ENCODE measurements at regions not wholly inside any gene's neighbourhood (a gene's known extent, or its start where the extent isn't known, plus 50 kb on each side); places are given as distances from the start of the nearest gene placed in this dataset.

DNA sequence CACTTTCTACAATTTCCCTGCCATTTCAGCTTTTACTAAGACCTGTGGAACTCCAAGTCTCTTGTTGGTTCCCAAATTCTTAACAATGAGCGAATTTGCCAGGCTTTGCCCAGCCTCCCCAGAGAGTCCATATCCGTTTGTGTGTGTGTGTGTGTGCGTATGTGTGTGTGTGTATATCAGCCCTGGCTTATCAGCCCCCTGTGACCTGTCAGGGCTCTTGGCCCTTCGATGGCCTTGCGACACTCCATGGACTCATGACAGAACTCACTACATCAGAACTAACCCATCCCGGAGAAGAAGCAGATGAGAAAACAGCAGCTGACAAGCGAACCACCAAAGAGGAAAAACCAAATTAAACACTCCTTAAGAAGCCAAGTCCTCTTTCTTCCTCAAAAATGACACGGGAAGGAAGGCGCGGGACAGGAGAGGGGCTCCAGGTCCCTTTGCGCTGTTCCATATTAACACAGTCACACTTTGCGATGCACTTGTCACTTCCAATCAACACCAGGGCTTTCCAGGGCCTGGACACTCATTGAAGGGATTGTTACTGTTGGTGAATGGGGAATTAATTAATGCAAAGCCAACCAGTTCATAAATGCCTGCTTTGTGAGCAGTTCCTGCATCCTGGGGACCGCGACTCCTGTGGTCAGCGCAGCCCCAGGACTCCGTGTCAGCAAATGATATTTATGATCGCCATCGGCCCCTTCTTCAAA lies 524.0 kb downstream of the CD83 start:
- Histone ChIP-seq H3K4me3 (ENCODE audit: low read depth, low read length) (no peak overlapping the region), H3K36me3 (ENCODE audit: insufficient read depth) (no peaks in the 10 kb centered on the region), H3K27ac (ENCODE audit: low read depth) (no peak overlapping the region), H3K4me1 (ENCODE audit: insufficient read depth) (no peaks in the 10 kb centered on the region)
- WGBS, result 96% methylated on average over 18 of the region's 18 CpGs
- no peak for DNase-seq (ENCODE audit: extremely low spot score)

DNA sequence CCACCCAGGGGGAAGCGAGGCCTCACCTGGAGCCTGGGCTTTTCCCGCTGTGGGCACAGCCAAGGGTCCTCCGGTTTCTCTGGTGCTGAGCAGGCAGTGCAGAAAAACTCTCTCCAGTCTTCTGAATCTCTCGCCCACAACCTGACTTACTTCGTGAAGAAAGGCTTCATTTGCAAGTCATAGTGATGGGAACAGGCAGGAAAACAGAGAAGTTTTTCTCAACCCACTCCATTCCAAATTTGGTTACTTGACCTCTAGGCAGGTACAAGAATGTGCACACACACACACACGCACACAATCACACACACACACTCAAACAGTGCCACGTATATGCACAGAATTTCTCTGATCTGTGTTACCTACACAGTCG lies 524.5 kb downstream of the CD83 start:
- 95% methylated on average over 8 of the region's 8 CpGs for WGBS
- Histone ChIP-seq H3K4me1 (ENCODE audit: insufficient read depth) (no peaks in the 10 kb centered on the region), H3K27ac (ENCODE audit: low read depth) (no peak overlapping the region), H3K36me3 (ENCODE audit: insufficient read depth) (no peaks in the 10 kb centered on the region), H3K4me3 (ENCODE audit: low read depth, low read length) (no peak overlapping the region)
- no peak for DNase-seq (ENCODE audit: extremely low spot score)

DNA sequence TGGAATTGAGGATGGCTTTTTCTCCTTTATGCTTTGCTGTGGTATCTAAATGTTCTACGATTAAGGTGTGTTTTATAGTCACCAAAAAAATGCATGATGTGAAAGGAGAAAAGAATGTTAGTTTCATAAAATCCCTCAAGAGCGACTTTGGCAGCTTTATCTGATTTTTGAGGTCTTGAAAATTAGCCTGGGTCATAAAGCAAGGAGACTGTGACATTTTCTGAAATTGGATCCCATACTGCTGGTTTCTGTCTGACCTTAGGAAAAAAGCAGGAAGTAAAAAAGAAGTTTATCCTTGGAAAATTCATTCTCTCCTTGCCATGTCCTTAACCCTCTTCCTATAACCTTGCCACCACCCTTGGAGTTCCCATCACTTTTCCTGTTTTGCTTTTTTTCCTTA lies 525.3 kb downstream of the CD83 start:
- 82% methylated on average over 2 of the region's 2 CpGs for WGBS
- H3K36me3 ChIP-seq (ENCODE audit: insufficient read depth), result no peaks in the 10 kb centered on the region
- no peak overlapping the region for H3K27ac ChIP-seq (ENCODE audit: low read depth)
- H3K4me1 ChIP-seq (ENCODE audit: insufficient read depth), result no peaks in the 10 kb centered on the region
- DNase-seq (ENCODE audit: extremely low spot score), result no peak
- no peak overlapping the region for H3K4me3 ChIP-seq (ENCODE audit: low read depth, low read length)

DNA sequence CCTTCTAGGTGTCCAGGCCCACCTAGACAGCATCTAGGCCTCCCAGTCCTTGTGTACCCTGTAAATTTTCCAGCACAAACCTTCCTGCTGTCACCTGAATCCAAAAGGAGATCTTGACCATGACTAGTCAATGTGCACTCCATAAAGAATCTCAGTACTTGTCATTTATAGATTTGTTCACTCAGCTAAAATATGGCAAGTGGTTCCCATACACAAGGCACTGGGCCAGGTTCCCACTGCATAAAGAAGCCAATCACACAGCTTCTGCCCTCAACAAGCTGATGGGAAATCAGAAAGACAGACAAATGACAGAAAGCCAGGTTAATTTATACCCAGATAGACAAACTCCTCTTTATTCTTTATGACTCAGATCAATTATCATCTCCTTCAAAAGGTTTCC lies 526.8 kb downstream of the CD83 start:
- no peak for DNase-seq (ENCODE audit: extremely low spot score)
- H3K27ac ChIP-seq (ENCODE audit: low read depth), result no peak overlapping the region
- H3K4me1 ChIP-seq (ENCODE audit: insufficient read depth), result no peaks in the 10 kb centered on the region
- no peaks in the 10 kb centered on the region for H3K36me3 ChIP-seq (ENCODE audit: insufficient read depth)
- no peak overlapping the region for H3K4me3 ChIP-seq (ENCODE audit: low read depth, low read length)

DNA sequence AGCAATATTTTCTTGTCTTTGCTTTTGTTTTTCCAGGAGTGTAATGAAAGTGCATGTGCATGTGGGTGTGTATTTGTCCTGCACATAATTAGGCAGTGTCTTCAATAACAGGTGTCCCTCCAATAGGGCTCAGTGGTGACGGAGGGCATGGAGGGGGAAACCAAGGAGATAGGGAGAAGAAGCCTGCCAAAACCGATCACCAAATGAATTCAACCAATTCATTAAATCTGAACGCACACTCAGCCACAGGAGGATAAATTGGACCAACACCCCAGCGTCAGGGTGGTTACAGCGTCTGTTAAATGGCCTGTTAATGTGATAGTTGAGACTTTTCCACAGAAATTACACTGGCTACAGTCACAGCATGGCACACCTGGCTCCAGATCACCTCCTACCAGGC lies 527.6 kb downstream of the CD83 start:
- no peak overlapping the region for H3K4me3 ChIP-seq (ENCODE audit: low read depth, low read length)
- no peaks in the 10 kb centered on the region for H3K36me3 ChIP-seq (ENCODE audit: insufficient read depth)
- H3K27ac ChIP-seq (ENCODE audit: low read depth), result no peak overlapping the region
- no peaks in the 10 kb centered on the region for H3K4me1 ChIP-seq (ENCODE audit: insufficient read depth)
- WGBS, result 93% methylated on average over 5 of the region's 5 CpGs
- no peak for DNase-seq (ENCODE audit: extremely low spot score)

DNA sequence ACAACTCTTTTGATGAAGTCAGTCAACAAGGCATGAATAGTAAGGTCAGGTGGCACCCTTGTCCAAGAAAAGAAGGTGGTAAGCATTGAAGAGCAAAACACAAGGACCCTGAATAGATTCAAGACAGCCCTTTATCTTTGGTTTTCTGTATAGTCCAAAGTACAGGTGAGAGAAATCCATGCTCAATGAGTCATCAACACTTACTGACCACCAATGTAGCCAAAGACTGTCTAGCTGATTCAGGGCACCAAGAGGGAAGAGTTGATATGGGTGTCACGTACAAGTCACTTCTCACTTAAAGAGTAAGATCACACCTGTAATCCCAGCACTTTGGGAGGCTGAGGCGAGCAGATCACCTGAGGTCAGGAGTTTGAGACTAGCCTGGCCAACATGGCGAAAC lies 528.3 kb downstream of the CD83 start:
- DNase-seq (ENCODE audit: extremely low spot score), result no peak
- no peak overlapping the region for H3K27ac ChIP-seq (ENCODE audit: low read depth)
- 96% methylated on average over 3 of the region's 3 CpGs for WGBS
- no peak overlapping the region for H3K4me3 ChIP-seq (ENCODE audit: low read depth, low read length)
- no peaks in the 10 kb centered on the region for H3K36me3 ChIP-seq (ENCODE audit: insufficient read depth)
- no peaks in the 10 kb centered on the region for H3K4me1 ChIP-seq (ENCODE audit: insufficient read depth)

DNA sequence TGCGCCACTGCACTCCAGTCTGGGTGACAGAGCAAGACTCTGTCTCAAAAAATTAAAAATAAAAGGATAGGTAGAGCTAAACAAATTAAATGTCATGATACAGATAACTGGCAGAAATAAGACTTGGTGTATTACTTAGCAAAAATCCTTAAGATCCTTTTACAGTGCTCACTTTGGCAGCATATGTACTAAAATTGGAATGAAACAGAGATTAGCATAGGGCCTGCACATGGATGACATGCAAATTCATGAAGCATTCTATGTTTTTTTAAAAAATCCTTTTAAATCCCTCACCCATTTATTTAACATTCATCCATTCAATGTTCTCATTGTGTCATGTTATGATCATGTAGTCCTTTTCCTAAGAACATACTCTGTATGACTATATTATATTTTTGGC lies 528.8 kb downstream of the CD83 start:
- Histone ChIP-seq H3K4me3 (ENCODE audit: low read depth, low read length) (no peak overlapping the region), H3K27ac (ENCODE audit: low read depth) (no peak overlapping the region), H3K36me3 (ENCODE audit: insufficient read depth) (no peaks in the 10 kb centered on the region), H3K4me1 (ENCODE audit: insufficient read depth) (no peaks in the 10 kb centered on the region)
- WGBS, result 98% methylated on average over 1 of the region's 1 CpG
- DNase-seq (ENCODE audit: extremely low spot score), result no peak

DNA sequence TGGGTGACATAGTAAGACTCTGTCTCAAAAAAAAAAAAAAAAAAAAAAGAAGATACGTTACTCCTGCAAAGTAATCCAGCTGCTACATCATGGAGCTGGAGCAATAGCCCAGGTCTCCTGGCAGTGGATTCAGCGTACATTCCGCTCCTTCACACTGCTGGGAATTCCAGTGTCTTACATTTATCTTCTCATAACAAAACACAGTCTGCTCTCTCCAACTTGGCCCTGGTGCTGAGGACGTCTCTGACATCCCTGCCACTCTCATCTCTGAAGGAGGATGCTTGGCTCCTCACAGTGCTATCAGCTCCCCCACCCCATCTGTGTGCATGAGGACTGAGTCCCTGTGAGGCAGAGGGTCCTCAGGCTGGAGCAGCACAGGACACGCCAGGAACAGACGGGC lies 529.8 kb downstream of the CD83 start:
- DNase-seq (ENCODE audit: extremely low spot score), result no peak
- no peak overlapping the region for H3K27ac ChIP-seq (ENCODE audit: low read depth)
- no peaks in the 10 kb centered on the region for H3K36me3 ChIP-seq (ENCODE audit: insufficient read depth)
- H3K4me1 ChIP-seq (ENCODE audit: insufficient read depth), result no peaks in the 10 kb centered on the region
- 51% methylated on average over 6 of the region's 6 CpGs for WGBS
- no peak overlapping the region for H3K4me3 ChIP-seq (ENCODE audit: low read depth, low read length)

DNA sequence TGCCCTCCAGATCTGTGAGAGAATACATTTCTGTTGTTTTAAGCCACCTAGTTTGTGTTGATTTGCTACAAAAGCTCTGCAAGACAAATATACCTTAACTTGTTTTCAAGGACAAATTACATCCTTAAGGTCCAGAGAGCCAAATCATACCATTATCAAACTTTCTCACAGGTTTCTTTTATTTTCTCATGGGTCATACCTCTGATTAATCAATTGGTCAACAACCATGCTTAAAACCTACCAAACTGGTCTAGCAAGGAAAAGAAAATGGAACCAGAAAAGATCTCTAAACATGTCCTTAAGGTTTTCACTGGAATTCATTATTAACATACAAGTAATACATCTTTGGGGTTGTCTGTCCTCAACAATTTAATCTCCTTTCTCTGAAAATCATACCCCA lies 535.0 kb downstream of the CD83 start:
- DNase-seq (ENCODE audit: extremely low spot score), result no peak
- Histone ChIP-seq H3K27ac (ENCODE audit: low read depth) (no peak overlapping the region), H3K4me1 (ENCODE audit: insufficient read depth) (no peaks in the 10 kb centered on the region), H3K36me3 (ENCODE audit: insufficient read depth) (no peaks in the 10 kb centered on the region), H3K4me3 (ENCODE audit: low read depth, low read length) (no peak overlapping the region)

DNA sequence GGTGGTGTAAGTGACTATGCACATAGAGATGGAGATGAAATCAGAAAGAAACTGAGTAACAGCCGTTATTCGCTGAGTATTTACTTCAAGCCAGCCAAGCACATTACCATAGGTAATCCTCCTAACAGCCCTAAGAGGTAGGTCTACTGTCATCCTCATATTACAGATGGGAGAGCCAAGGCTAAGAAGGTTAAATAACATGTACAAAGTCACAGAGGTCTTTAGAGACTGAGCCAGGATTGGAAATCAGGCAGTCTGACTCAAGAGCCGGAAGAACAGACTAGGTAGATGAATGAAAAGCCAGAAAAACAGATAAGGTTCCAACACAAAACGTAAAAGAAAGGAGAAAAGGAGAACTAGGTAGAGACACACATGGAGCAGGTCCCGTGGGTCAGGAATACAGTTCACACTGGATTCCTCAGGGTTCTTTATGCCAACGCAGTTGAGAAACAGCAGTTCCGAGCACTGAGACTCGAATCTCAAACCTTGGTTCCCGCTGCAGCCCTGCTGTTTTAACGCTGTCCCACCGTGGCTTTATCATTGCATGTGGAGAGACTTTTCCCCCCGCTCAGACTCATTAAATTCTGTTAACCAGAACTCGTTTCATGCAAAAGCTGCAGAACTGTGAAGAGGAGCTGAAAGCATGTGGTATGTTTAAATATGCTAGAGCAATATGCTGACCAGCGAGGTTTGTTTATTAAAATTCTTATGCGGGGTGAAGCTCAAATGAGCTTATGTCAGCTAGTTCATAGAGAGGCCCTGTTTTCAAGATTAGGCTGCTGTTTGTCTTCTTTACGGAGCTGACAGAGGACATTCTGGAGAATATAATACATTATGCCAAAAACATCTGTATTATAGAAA lies 537.9 kb downstream of the CD83 start:
- no peak for DNase-seq (ENCODE audit: extremely low spot score)

DNA sequence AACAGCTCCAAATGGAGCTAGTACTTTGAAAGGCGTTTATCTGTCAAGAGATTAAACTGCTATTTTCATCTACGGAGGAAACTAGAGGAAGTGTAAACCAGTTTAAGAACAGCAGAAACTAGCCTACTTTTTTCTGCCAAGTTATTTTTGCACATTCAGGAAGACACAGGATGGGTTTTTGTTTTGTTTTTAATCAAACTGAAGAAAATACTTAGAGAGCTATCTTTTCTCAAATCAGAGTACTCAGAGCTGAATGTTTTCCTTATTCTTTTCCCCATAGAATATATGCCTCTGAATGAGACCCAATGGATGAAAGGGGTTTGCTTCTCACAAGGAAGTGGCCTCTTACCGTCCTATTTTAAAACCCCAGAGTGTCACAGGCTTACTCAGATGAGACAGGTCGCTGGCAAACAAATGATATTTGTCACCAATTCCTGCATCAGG lies 538.5 kb downstream of the CD83 start:
- 28% methylated on average over 4 of the region's 4 CpGs for WGBS
- no peaks in the 10 kb centered on the region for H3K4me1 ChIP-seq (ENCODE audit: insufficient read depth)
- DNase-seq (ENCODE audit: extremely low spot score), result no peak
- no peaks in the 10 kb centered on the region for H3K36me3 ChIP-seq (ENCODE audit: insufficient read depth)
- H3K27ac ChIP-seq (ENCODE audit: low read depth), result no peak overlapping the region
- H3K4me3 ChIP-seq (ENCODE audit: low read depth, low read length), result no peak overlapping the region

More for the DNA sequence above, 537.9 kb downstream of the CD83 start:
- 42% methylated on average over 16 of the region's 16 CpGs for WGBS
- Histone ChIP-seq H3K4me3 (ENCODE audit: low read depth, low read length) (no peak overlapping the region), H3K36me3 (ENCODE audit: insufficient read depth) (no peaks in the 10 kb centered on the region), H3K27ac (ENCODE audit: low read depth) (no peak overlapping the region), H3K4me1 (ENCODE audit: insufficient read depth) (no peaks in the 10 kb centered on the region)

DNA sequence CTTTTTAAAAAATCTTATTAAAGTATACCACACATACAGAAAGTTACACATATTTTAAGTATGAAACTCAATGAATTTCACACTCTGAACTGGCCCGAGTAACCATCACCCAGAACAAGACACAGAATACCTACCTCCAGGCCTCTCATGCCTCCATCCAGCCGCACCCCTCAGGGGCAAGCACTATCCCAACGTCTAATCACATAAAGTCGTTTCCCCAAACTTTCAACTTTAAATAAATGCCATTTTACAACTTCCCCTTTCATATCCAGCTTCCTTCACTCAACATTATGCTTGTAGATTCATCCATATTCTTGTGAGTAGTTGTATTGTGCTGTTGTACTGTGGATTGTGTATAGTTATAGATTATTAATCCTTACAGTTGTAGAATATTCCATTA lies 539.1 kb downstream of the CD83 start:
- DNase-seq (ENCODE audit: extremely low spot score), result no peak
- Histone ChIP-seq H3K4me1 (ENCODE audit: insufficient read depth) (no peaks in the 10 kb centered on the region), H3K27ac (ENCODE audit: low read depth) (no peak overlapping the region), H3K4me3 (ENCODE audit: low read depth, low read length) (no peak overlapping the region), H3K36me3 (ENCODE audit: insufficient read depth) (no peaks in the 10 kb centered on the region)
- 64% methylated on average over 4 of the region's 4 CpGs for WGBS

DNA sequence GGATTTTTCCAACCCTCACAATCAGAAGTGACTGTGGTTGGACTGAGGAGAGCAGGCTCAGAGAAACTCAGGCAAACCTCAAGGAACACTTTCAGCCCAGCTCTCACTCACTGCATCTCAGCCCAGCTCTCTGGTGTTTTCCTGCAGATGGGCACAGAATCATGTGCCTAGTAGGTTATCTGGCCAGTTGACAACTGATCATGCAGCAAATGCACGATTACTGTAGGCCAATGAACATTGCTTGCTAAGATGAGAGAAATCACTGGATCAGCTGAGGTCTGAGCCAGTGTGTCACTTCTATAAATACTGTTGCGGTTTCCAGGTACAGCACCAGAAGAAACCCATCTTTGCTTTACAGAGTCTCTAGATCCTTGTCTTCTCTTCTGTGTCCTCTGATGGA lies 540.5 kb downstream of the CD83 start:
- no peaks in the 10 kb centered on the region for H3K4me1 ChIP-seq (ENCODE audit: insufficient read depth)
- H3K36me3 ChIP-seq (ENCODE audit: insufficient read depth), result no peaks in the 10 kb centered on the region
- H3K27ac ChIP-seq (ENCODE audit: low read depth), result no peak overlapping the region
- 92% methylated on average over 2 of the region's 2 CpGs for WGBS
- H3K4me3 ChIP-seq (ENCODE audit: low read depth, low read length), result no peak overlapping the region
- no peak for DNase-seq (ENCODE audit: extremely low spot score)

DNA sequence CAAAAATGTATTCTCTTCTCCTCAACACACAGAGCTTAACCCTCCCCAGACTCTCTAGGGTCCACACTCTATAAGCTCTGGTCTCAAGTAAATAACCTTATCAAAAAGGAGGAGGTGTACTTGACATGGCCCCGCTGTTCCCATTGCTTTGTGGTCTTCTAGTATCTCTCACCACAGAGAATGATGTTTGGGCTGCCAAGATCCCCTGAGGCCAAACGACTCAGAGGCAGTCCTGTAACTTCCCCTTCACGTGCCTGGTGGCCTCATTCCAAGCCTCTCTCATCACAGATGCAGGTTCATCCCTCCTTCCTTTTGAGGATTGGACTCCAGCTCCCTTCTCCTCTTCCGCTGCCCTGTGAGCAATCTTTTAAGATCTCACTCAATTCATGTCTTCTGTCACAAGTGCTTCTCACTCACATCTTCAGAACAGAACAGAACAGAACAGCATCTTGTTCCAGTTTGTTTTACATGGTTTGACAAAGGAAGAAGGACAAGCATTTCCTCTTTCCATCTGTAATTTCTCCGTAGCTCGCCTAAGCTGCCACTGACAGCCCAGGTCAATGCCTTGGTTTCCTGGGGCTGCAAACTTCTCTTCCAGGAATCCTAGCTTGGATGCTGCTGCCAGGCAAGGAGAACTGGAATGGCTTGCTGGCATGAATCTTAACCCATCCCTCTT lies 541.5 kb downstream of the CD83 start:
- 67% methylated on average over 6 of the region's 6 CpGs for WGBS
- Histone ChIP-seq H3K27ac (ENCODE audit: low read depth) (no peak overlapping the region), H3K4me1 (ENCODE audit: insufficient read depth) (no peaks in the 10 kb centered on the region), H3K4me3 (ENCODE audit: low read depth, low read length) (no peak overlapping the region), H3K36me3 (ENCODE audit: insufficient read depth) (no peaks in the 10 kb centered on the region)
- no peak for DNase-seq (ENCODE audit: extremely low spot score)

Data from urinary bladder (tissue), 3 donors.